SK-N-SH (cell line): ENCODE measurements at regions not wholly inside any gene's neighbourhood (a gene's known extent, or its start where the extent isn't known, plus 50 kb on each side); places are given as distances from the start of the nearest gene placed in this dataset.

Experiments used
- CTCF ChIA-PET: fragments of 300-600, 350-600 bp; formaldehyde crosslinking; extraction: SDS; loops from one replicate; lab custom pipeline; 2021; lab: Yijun Ruan, JAX
- POLR2A ChIA-PET: fragments of 350-600 bp; sonication (Branson Sonifier 250); formaldehyde crosslinking; extraction: SDS; loops from one replicate; lab custom pipeline; 2020; ENCODE audit warnings: antibody characterized with exemption, inconsistent platforms; lab: Yijun Ruan, JAX
- DNase-seq: peaks from one replicate; pipeline ENCODE4 v3.0.0; 2012
- H2AFZ ChIP-seq: fragments of 200-600 bp; sonication (generic); 2 replicates; pipeline ENCODE4 v1.8.1; 2016; ENCODE audit warnings: antibody characterized with exemption, mild to moderate bottlenecking, low read depth
- H3F3A ChIP-seq: fragments of 200-600 bp; sonication (generic); replicated peaks from 2 replicates; pipeline ENCODE3; 2016; ENCODE audit warnings: antibody characterized with exemption, mild to moderate bottlenecking; ENCODE audit not compliant: insufficient read depth
- H3K27ac ChIP-seq, 2 experiments: fragments of 200-500 bp in 1 of 2; fragments of 200-600 bp in 1 of 2; sonication (Bioruptor generic) in 1 of 2; sonication (generic), shearing (Covaris generic) in 1 of 2; 2 replicates each; pipeline versions ENCODE4 v1.5.1 to v1.6.1; 2014 to 2016; ENCODE audit warnings: low read depth in 2 of 2, inconsistent platforms in 1 of 2, low read length in 1 of 2, mild to moderate bottlenecking in 1 of 2, mixed read lengths in 1 of 2
- H3K27me3 ChIP-seq: fragments of 200-600 bp; sonication (generic), shearing (Covaris generic); 2 replicates; pipeline ENCODE4 v1.6.1; 2016; ENCODE audit warnings: mixed run types; ENCODE audit not compliant: insufficient read depth
- H3K36me3 ChIP-seq, 2 experiments: fragments of 200-500 bp in 1 of 2; fragments of 200-600 bp in 1 of 2; sonication (Bioruptor generic) in 1 of 2; sonication (generic) in 1 of 2; replicated peaks in 1 of 2; 2 replicates each; pipeline versions ENCODE3 to v1.5.1; 2014 to 2016; ENCODE audit warnings: low read length in 1 of 2, mild to moderate bottlenecking in 1 of 2; ENCODE audit not compliant: insufficient read depth in 2 of 2, control insufficient read depth in 1 of 2
- H3K4me1 ChIP-seq, 2 experiments: fragments of 200-500 bp in 1 of 2; fragments of 200-600 bp in 1 of 2; sonication (Bioruptor generic) in 1 of 2; sonication (generic), shearing (Covaris generic) in 1 of 2; 2 replicates each; pipeline versions ENCODE4 v1.5.1 to v1.6.1; 2014 to 2016; ENCODE audit warnings: low read depth in 1 of 2, low read length in 1 of 2, mixed run types in 1 of 2; ENCODE audit not compliant: insufficient read depth in 2 of 2, control insufficient read depth in 1 of 2
- H3K4me2 ChIP-seq: fragments of 200-600 bp; sonication (generic), shearing (Covaris generic); 2 replicates; pipeline ENCODE4 v1.6.1; 2017; ENCODE audit warnings: mixed run types
- H3K4me3 ChIP-seq, 2 experiments: fragments of 200-500 bp in 1 of 2; fragments of 200-600 bp in 1 of 2; sonication (Bioruptor generic) in 1 of 2; sonication (generic), shearing (Covaris generic) in 1 of 2; 2 replicates each; pipeline versions ENCODE4 v1.5.1 to v1.8.1; 2014 to 2016; ENCODE audit warnings: low read depth in 2 of 2, inconsistent platforms in 1 of 2, low read length in 1 of 2, mild to moderate bottlenecking in 1 of 2, mixed read lengths in 1 of 2, moderate library complexity in 1 of 2
- H3K79me2 ChIP-seq: fragments of 200-600 bp; sonication (generic); 2 replicates; pipeline ENCODE4 v1.8.1; 2017; ENCODE audit warnings: mild to moderate bottlenecking; ENCODE audit not compliant: insufficient read depth
- H3K9ac ChIP-seq: fragments of 200-600 bp; sonication (generic); 2 replicates; pipeline ENCODE4 v1.6.1; 2017; ENCODE audit warnings: mixed run types
- H3K9me2 ChIP-seq: fragments of 200-600 bp; sonication (generic); 2 replicates; pipeline ENCODE4 v1.6.1; 2017; ENCODE audit warnings: mixed run types
- H3K9me3 ChIP-seq: fragments of 200-600 bp; sonication (generic); 2 replicates; pipeline ENCODE4 v1.6.1; 2017; ENCODE audit warnings: mixed run types, mild to moderate bottlenecking, moderate library complexity
- H4K20me1 ChIP-seq: fragments of 200-600 bp; sonication (generic); 2 replicates; pipeline ENCODE4 v1.6.1; 2017; ENCODE audit warnings: mild to moderate bottlenecking, mixed run types; ENCODE audit not compliant: insufficient read depth
- CHD2 ChIP-seq: fragments of 150-350 bp; IDR thresholded peaks from 2 replicates; pipeline ENCODE4 v1.6.1; 2018; ENCODE audit warnings: low read length; ENCODE audit not compliant: partially characterized antibody
- ELF1 ChIP-seq: IDR thresholded peaks from 2 replicates; pipeline ENCODE4 v1.4.0; 2012
- EP300 ChIP-seq, 2 experiments: IDR thresholded peaks; 2 replicates each; pipeline versions ENCODE4 v1.4.0 to v1.6.1; 2012; ENCODE audit warnings: borderline replicate concordance in 1 of 2, low read depth in 1 of 2, low read length in 1 of 2
- EZH2phosphoT487 ChIP-seq: fragments of 200-600 bp; sonication (generic); IDR thresholded peaks from 2 replicates; pipeline ENCODE4 v1.6.1; 2017; ENCODE audit warnings: low read depth, mixed run types, mild to moderate bottlenecking, antibody characterized with exemption, moderate library complexity, borderline replicate concordance
- FOXJ3 ChIP-seq: sonication (generic); formaldehyde crosslinking; IDR thresholded peaks from 2 replicates; pipeline ENCODE4 v1.5.1; 2020; ENCODE audit warnings: mild to moderate bottlenecking, missing genetic modification reagents
- GATA2 ChIP-seq: sonication (generic); formaldehyde crosslinking; IDR thresholded peaks from 2 replicates; pipeline ENCODE4 v1.5.0; 2020; ENCODE audit warnings: mild to moderate bottlenecking, missing genetic modification reagents
- JUND ChIP-seq: IDR thresholded peaks from 2 replicates; pipeline ENCODE4 v1.4.0; 2012
- MXI1 ChIP-seq: IDR thresholded peaks from 2 replicates; pipeline ENCODE4 v1.6.1; 2012; ENCODE audit warnings: mild to moderate bottlenecking, low read depth, low read length, improper control_type of control experiment
- NFIC ChIP-seq: IDR thresholded peaks from 2 replicates; pipeline ENCODE4 v1.4.0; 2012; ENCODE audit warnings: borderline replicate concordance
- RAD21 ChIP-seq: IDR thresholded peaks from 2 replicates; pipeline ENCODE4 v1.6.1; 2012; ENCODE audit warnings: mild to moderate bottlenecking, low read length
- RCOR1 ChIP-seq: fragments of 150-350 bp; IDR thresholded peaks from 2 replicates; pipeline ENCODE4 v1.6.1; 2017; ENCODE audit warnings: antibody characterized with exemption, low read length
- RFX5 ChIP-seq: IDR thresholded peaks from 2 replicates; pipeline ENCODE4 v1.6.1; 2012; ENCODE audit warnings: mild to moderate bottlenecking, improper control_type of control experiment, low read length
- SMC3 ChIP-seq: IDR thresholded peaks from 2 replicates; pipeline ENCODE4 v1.6.1; 2012; ENCODE audit warnings: low read depth, low read length, improper control_type of control experiment
- TAF1 ChIP-seq: IDR thresholded peaks from 2 replicates; pipeline ENCODE4 v1.6.1; 2012; ENCODE audit warnings: low read depth, mild to moderate bottlenecking, low read length, moderate library complexity, borderline replicate concordance
- TCF12 ChIP-seq: IDR thresholded peaks from 2 replicates; pipeline ENCODE4 v1.4.0; 2012
- TEAD4 ChIP-seq: IDR thresholded peaks from 2 replicates; pipeline ENCODE4 v1.4.0; 2012; ENCODE audit warnings: mild to moderate bottlenecking, borderline replicate concordance; ENCODE audit not compliant: insufficient read depth
- USF2 ChIP-seq: fragments of 150-350 bp; IDR thresholded peaks from 2 replicates; pipeline ENCODE4 v1.6.1; 2017; ENCODE audit warnings: antibody characterized with exemption, low read length, low read depth, borderline replicate concordance
- ZBTB33 ChIP-seq: IDR thresholded peaks from 2 replicates; pipeline ENCODE4 v1.4.0; 2012; ENCODE audit warnings: low read depth, borderline replicate concordance
- WGBS: methylation state at CpG from one replicate; pipeline ENCODE4 v1.1.6; 2017; ENCODE audit warnings: low lambda C conversion rate; 5-methylcytosine and 5-hydroxymethylcytosine counted together

GRCh38 chr10:20963056-20963455 is 65.9 kb upstream of the NEBL start (continued):
- TF ChIP-seq CHD2 = no peak

- Histone ChIP-seq H3K4me1 (peaks cover 0 to 5% of the 10 kb centered on the region in 2 experiments; a peak in 2 of 4 replicates), H3F3A (no peaks in the 10 kb centered on the region), H3K9me3 (no peaks in the 10 kb centered on the region), H3K4me3 (peak overlapping the region in 1 of 2 experiments; percentile 46; a peak in 2 of 4 replicates), H3K27me3 (no peaks in the 10 kb centered on the region), H4K20me1 (no peaks in the 10 kb centered on the region), H3K36me3 (peaks cover 0 to 2% of the 10 kb centered on the region in 2 experiments), H3K9me2 (no peaks in the 10 kb centered on the region), H3K9ac (no peak overlapping the region), H3K4me2 (no peak overlapping the region), H2AFZ (no peak overlapping the region), H3K79me2 (no peaks in the 10 kb centered on the region), H3K27ac (peak overlapping the region in 1 of 2 experiments; percentile 100; a peak in 2 of 4 replicates)
- ChIA-PET POLR2A (interaction anchor here (1.4 to 2.0 kb wide), 2 partner anchors 33 to 211 kb away, joined by 4 to 7 read pairs; no protein-coding TSS in a partner anchor), CTCF (interaction anchor here (0.6 to 2.6 kb wide), 10 partner anchors 13 to 534 kb away, joined by 3 to 8 read pairs (median 4); no protein-coding TSS in a partner anchor)
- DNase-seq = no peak
- no peak for TF ChIP-seq SMC3
- TF ChIP-seq TEAD4 = no peak
- no peak for TF ChIP-seq TAF1
- TF ChIP-seq GATA2 (CRISPR knock-in tag) = no peak
- peak in 1 of 2 experiments; percentile 24; a peak in 2 of 4 replicates for TF ChIP-seq EP300 (IDR thresholded peaks at IDR 0.05; ENCODE audit: borderline replicate concordance in 1 of 2, low read depth in 1 of 2, low read length in 1 of 2)
- no peak for TF ChIP-seq NFIC
- no peak for TF ChIP-seq MXI1
- 76% methylated on average over 3 of the region's 3 CpGs for WGBS
Measured at GRCh38 chr10:20962165-20962564, 65.1 kb upstream of the NEBL start.

GRCh38 chr10:20959242-20959641 is 62.1 kb upstream of the NEBL start:
- Histone ChIP-seq H2AFZ (no peak overlapping the region), H3K27ac (peak overlapping the region in 1 of 2 experiments; percentile 100; a peak in 2 of 4 replicates), H3K4me1 (peaks cover 0 to 25% of the 10 kb centered on the region in 2 experiments; a peak in 2 of 4 replicates), H3K36me3 (peaks cover 0 to 2% of the 10 kb centered on the region in 2 experiments), H4K20me1 (no peaks in the 10 kb centered on the region), H3K9me3 (no peaks in the 10 kb centered on the region), H3K79me2 (no peaks in the 10 kb centered on the region), H3K4me3 (peak overlapping the region in 1 of 2 experiments; percentile 9; a peak in 1 of 4 replicates), H3F3A (no peaks in the 10 kb centered on the region), H3K4me2 (no peak overlapping the region), H3K27me3 (no peaks in the 10 kb centered on the region), H3K9ac (no peak overlapping the region), H3K9me2 (no peaks in the 10 kb centered on the region)
- peak; percentile 18; the same call in 1 of the 2 replicates for TF ChIP-seq MXI1
- TF ChIP-seq EP300 (IDR thresholded peaks at IDR 0.05; ENCODE audit: borderline replicate concordance in 1 of 2, low read depth in 1 of 2, low read length in 1 of 2) = peak in 1 of 2 experiments; percentile 94; a peak in 2 of 4 replicates
- no peak for TF ChIP-seq ELF1
- TF ChIP-seq RFX5 = no peak
- peak; percentile 25; the same call in 1 of the 2 replicates for TF ChIP-seq TCF12
- TF ChIP-seq EZH2phosphoT487 = no peak
- no peak for TF ChIP-seq JUND
- 0 out of 2 replicates have a peak, but pooled peaks have one; percentile 25 for TF ChIP-seq FOXJ3
- peak; percentile 63; the same call in 1 of the 2 replicates for TF ChIP-seq RCOR1
- TF ChIP-seq CHD2 = peak; percentile 41
- TF ChIP-seq SMC3 = no peak
- peak; percentile 54 for TF ChIP-seq GATA2 (CRISPR knock-in tag)
- TF ChIP-seq ZBTB33 = no peak
- no peak for TF ChIP-seq USF2
- peak; percentile 12; the same call in 1 of the 2 replicates for TF ChIP-seq RAD21
- no peak for TF ChIP-seq TEAD4
- CTCF ChIA-PET = interaction anchor here (0.6 to 0.8 kb wide), 2 partner anchors 10 to 594 kb away, joined by 3 read pairs; no protein-coding TSS in a partner anchor
- 67% methylated on average over 1 of the region's 1 CpG for WGBS
- POLR2A ChIA-PET = interaction anchor here (0.6 to 1.0 kb wide), 2 partner anchors 11 to 140 kb away, joined by 3 to 4 read pairs; no protein-coding TSS in a partner anchor
- DNase-seq = no peak
